H1 (cell line): ENCODE measurements at regions not wholly inside any gene's neighbourhood (a gene's known extent, or its start where the extent isn't known, plus 50 kb on each side); places are given as distances from the start of the nearest gene placed in this dataset.

Source experiments
- CHD7 ChIP-seq: fragments of 300-600 bp; sonication (generic); IDR thresholded peaks from 2 replicates; pipeline ENCODE4 v1.7.1; 2012; ENCODE audit warnings: low read length, moderate library complexity, mild to moderate bottlenecking, inconsistent platforms; ENCODE audit not compliant: insufficient replicate concordance
- EZH2 ChIP-seq: fragments of 200-600 bp; sonication (generic); IDR thresholded peaks from 2 replicates; pipeline ENCODE4 v1.7.1; 2012; ENCODE audit warnings: low read depth, mild to moderate bottlenecking, moderate library complexity, low read length, inconsistent platforms; ENCODE audit not compliant: severe bottlenecking
- FOSL1 ChIP-seq: IDR thresholded peaks from 2 replicates; pipeline ENCODE4 v1.6.1; 2011; ENCODE audit warnings: mild to moderate bottlenecking, low read depth, low read length, moderate library complexity; ENCODE audit not compliant: insufficient read depth
- HDAC2 ChIP-seq, 2 experiments: fragments of 300-600 bp in 1 of 2; sonication (generic) in 1 of 2; IDR thresholded peaks; 2 replicates each; pipeline ENCODE4 v1.6.1; 2011 to 2012; ENCODE audit warnings: low read depth in 2 of 2, low read length in 2 of 2, mild to moderate bottlenecking in 2 of 2, moderate library complexity in 2 of 2, borderline replicate concordance in 1 of 2, inconsistent platforms in 1 of 2
- JUN ChIP-seq: IDR thresholded peaks from 2 replicates; pipeline ENCODE4 v1.6.1; 2011; ENCODE audit warnings: low read depth, mild to moderate bottlenecking, improper control_type of control experiment, low read length
- KDM4A ChIP-seq: IDR thresholded peaks from one replicate; pipeline ENCODE4 v1.7.1; 2012; ENCODE audit warnings: low read depth, mild to moderate bottlenecking, moderate library complexity, low read length, inconsistent platforms; ENCODE audit not compliant: severe bottlenecking
- YY1 ChIP-seq: IDR thresholded peaks from 2 replicates; pipeline ENCODE4 v1.6.1; 2011; ENCODE audit warnings: low read depth, mild to moderate bottlenecking, low read length
- ZNF274 ChIP-seq: IDR thresholded peaks from 2 replicates; pipeline ENCODE4 v1.7.0; 2012; ENCODE audit warnings: low read length, borderline replicate concordance; ENCODE audit errors: extremely low read depth
- TF ChIP-seq, protein P1 (sequence below): IDR thresholded peaks from 2 replicates; pipeline ENCODE4 v1.6.1; 2012; ENCODE audit warnings: inconsistent platforms

DNA sequence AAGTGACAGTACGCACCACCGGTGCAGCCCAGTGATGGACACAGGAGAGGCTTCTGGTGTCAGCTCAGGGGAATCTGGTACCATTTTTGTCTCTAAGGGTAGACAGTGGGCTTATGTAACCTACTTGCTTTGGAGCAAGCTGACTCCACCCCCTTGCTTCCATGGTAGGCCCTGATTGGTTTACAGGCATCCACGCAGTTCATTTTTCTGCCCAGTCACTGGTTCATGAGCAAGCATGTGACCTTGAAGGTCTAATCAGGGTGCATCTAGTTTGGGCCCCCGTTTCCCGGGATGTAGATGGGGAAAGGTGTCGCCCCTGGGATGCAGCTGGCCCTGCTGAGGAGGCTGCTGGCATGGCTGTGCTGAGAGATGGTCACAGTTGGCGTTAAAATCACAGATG is 244.8 kb upstream of the KCNG1 start (continued):
- no peak for TF ChIP-seq CHD7
- TF ChIP-seq, protein P1, sequence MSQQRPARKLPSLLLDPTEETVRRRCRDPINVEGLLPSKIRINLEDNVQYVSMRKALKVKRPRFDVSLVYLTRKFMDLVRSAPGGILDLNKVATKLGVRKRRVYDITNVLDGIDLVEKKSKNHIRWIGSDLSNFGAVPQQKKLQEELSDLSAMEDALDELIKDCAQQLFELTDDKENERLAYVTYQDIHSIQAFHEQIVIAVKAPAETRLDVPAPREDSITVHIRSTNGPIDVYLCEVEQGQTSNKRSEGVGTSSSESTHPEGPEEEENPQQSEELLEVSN = no peak
- no peak for TF ChIP-seq EZH2
- no peak for TF ChIP-seq KDM4A
- no peak for TF ChIP-seq ZNF274
- no peak for TF ChIP-seq JUN
- no peak for TF ChIP-seq HDAC2 (IDR thresholded peaks at IDR 0.05; ENCODE audit: borderline replicate concordance in 1 of 2, low read depth in 2 of 2, low read length in 2 of 2)
- TF ChIP-seq FOSL1 = no peak
- no peak for TF ChIP-seq YY1
